Glutamatergic neuron (in vitro differentiated cells): ENCODE measurements at regions not wholly inside any gene's neighbourhood (a gene's known extent, or its start where the extent isn't known, plus 50 kb on each side); places are given as distances from the start of the nearest gene placed in this dataset.
"Not testable (repeated sequence)": the region's sequence is repeated elsewhere in the genome, so short reads cannot be mapped to it uniquely, and the experiment has no call there.

Source experiments
- DNase-seq: peaks from one replicate; pipeline ENCODE4 v3.0.0; 2022
- H3K27ac Mint-ChIP-seq: one replicate; pipeline ENCODE4 v1.8.0; 2020; ENCODE audit warnings: mild to moderate bottlenecking, mixed read lengths, inconsistent platforms; ENCODE audit not compliant: unreplicated experiment
- H3K27me3 Mint-ChIP-seq: one replicate; pipeline ENCODE4 v1.8.0; 2020; ENCODE audit warnings: mild to moderate bottlenecking, moderate library complexity, mixed read lengths, inconsistent platforms; ENCODE audit not compliant: unreplicated experiment
- H3K36me3 Mint-ChIP-seq: one replicate; pipeline ENCODE4 v1.8.0; 2020; ENCODE audit warnings: mild to moderate bottlenecking, mixed read lengths, inconsistent platforms; ENCODE audit not compliant: unreplicated experiment
- H3K4me1 Mint-ChIP-seq: one replicate; pipeline ENCODE4 v1.8.0; 2020; ENCODE audit warnings: mild to moderate bottlenecking, low read depth, mixed read lengths, inconsistent platforms; ENCODE audit not compliant: unreplicated experiment
- H3K4me3 Mint-ChIP-seq: one replicate; pipeline ENCODE4 v1.8.0; 2020; ENCODE audit warnings: mild to moderate bottlenecking, mixed read lengths, inconsistent platforms; ENCODE audit not compliant: unreplicated experiment
- H3K9me3 Mint-ChIP-seq: one replicate; pipeline ENCODE4 v1.8.0; 2020; ENCODE audit warnings: mild to moderate bottlenecking, moderate library complexity, mixed read lengths, inconsistent platforms; ENCODE audit not compliant: unreplicated experiment
- TF ChIP-seq, protein P1 (sequence below): fragments of 200-600 bp; sonication (generic); IDR thresholded peaks from one replicate; pipeline ENCODE4 v1.5.0; 2021; ENCODE audit not compliant: partially characterized antibody, unreplicated experiment

DNA sequence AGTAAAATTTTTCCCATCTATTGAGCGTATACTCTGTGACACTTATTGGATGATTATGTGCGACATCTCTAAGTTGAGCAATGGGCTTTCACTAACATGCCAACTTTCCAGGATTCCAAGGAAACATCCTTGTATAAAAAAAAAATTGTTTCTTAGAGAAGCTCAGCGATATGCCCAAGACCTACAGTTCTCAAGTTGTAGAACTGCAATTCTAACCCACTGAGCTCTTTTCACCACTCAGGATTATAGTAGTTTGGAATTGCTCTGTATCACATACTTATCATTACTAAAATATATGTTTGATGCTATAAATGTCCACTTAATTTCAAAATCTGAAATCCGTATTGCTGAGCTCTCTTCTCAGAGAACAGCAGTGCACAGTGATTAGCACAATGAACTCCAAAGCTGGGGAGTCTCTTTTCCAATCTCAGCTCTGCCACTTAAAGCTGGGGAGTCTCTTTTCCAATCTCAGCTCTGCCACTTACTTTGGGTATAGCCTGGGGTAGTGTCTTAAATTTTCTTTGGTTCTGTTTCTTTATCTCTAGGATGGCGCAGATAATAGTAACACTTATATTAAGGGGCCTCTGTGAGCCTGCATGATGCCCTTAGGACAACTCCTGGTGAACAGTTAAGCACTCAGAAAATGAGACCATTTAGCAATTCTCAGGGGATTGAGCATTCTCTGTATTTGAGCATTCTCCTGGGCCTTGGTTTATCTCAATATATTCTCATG lies 1722.2 kb upstream of the AGA start:
- H3K27ac Mint-ChIP-seq: peak overlapping the region; percentile 39
- H3K4me3 Mint-ChIP-seq: no peak overlapping the region
- peaks cover 18% of the 10 kb centered on the region for H3K4me1 Mint-ChIP-seq

DNA sequence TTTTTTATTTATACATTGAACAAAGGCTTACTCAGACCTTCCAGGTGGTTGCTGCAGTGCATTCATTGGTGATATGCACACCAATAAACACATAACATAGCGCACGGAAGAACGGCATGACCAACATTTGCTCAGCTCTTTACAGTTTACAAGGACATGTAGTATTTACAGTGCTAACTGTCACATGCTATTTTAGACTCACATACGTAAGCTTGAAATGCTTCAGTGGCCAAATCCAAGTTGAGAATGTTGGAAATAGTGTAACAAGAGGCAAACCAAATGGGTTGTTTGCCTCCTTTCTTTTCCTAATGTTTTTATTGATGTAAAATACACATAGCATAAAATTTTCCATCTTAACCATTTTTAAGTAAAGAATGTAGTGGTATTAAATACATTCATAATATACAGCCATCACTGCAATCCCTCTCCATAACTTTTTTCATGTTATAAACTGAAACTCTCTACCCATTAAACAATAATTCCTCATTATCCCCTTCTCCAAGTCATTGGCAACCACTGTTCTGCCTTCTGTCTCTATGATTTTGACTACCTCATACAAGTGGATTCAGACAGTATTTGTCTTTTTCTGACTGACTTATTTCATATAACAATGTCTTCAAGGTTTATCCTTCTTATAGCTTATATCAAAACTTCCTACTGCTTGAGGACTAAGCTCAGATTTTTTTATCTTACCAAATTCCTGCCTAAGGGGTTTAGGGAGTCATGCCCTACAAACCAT lies 1722.9 kb upstream of the AGA start:
- H3K27me3 Mint-ChIP-seq: peaks cover 5% of the 10 kb centered on the region
- peaks cover 21% of the 10 kb centered on the region for H3K4me1 Mint-ChIP-seq
- H3K27ac Mint-ChIP-seq: peak overlapping the region; percentile 39
- H3K9me3 Mint-ChIP-seq: no peaks in the 10 kb centered on the region
- TF ChIP-seq, protein P1, sequence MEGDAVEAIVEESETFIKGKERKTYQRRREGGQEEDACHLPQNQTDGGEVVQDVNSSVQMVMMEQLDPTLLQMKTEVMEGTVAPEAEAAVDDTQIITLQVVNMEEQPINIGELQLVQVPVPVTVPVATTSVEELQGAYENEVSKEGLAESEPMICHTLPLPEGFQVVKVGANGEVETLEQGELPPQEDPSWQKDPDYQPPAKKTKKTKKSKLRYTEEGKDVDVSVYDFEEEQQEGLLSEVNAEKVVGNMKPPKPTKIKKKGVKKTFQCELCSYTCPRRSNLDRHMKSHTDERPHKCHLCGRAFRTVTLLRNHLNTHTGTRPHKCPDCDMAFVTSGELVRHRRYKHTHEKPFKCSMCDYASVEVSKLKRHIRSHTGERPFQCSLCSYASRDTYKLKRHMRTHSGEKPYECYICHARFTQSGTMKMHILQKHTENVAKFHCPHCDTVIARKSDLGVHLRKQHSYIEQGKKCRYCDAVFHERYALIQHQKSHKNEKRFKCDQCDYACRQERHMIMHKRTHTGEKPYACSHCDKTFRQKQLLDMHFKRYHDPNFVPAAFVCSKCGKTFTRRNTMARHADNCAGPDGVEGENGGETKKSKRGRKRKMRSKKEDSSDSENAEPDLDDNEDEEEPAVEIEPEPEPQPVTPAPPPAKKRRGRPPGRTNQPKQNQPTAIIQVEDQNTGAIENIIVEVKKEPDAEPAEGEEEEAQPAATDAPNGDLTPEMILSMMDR: no peak
- DNase-seq: no peak
- no peak overlapping the region for H3K4me3 Mint-ChIP-seq
- no peaks in the 10 kb centered on the region for H3K36me3 Mint-ChIP-seq

More for the DNA sequence above, 1722.2 kb upstream of the AGA start:
- Mint-ChIP-seq H3K36me3 (no peaks in the 10 kb centered on the region), H3K27me3 (peaks cover 5% of the 10 kb centered on the region), H3K9me3 (no peaks in the 10 kb centered on the region)
- TF ChIP-seq, protein P1: no peak
- no peak for DNase-seq

DNA sequence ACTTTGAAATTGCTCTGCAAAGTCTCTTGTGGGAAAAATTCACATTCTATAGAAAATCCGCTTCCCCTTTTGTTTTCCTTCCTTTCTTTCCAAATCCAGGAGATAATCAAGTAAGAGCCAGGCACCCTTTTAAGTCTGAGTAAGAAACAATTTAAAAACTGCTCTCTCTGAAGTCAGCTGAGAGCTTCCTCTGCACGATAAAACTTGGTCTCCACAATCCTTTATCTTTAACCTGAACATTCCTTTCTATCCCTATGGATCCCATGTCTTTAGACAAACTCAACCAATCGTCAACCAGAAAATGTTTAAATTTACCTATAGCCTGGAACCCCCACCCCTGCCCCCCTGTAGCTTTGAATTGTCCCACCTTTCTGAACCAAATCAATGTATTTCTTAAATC lies 1723.6 kb upstream of the AGA start:
- Mint-ChIP-seq H3K4me3 (no peak overlapping the region), H3K27ac (no peak overlapping the region), H3K4me1 (peaks cover 21% of the 10 kb centered on the region), H3K27me3 (peaks cover 5% of the 10 kb centered on the region), H3K36me3 (no peaks in the 10 kb centered on the region), H3K9me3 (no peaks in the 10 kb centered on the region)
- DNase-seq: no peak
- TF ChIP-seq, protein P1: no peak

DNA sequence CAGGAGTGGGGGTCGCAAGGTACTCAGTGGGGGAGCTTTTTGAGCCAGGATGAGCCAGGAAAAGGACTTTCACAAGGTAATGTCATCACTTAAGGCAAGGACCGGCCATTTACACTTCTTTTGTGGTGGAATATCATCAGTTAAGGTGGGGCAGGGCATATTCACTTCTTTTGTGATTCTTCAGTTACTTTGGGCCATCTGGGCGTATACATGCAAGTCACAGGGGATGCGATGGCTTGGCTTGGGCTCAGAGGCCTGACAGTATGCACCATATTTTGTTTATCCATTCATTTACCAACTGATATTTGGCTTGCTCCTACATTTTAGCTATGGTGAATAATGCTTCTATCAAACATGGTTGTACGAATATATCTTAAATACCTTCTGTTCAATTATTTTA lies 1728.1 kb upstream of the AGA start:
- DNase-seq, H3K9me3 Mint-ChIP-seq, H3K27ac Mint-ChIP-seq, H3K27me3 Mint-ChIP-seq, H3K36me3 Mint-ChIP-seq: not testable (repeated sequence)
- H3K4me1 Mint-ChIP-seq: peaks cover 24% of the 10 kb centered on the region
- H3K4me3 Mint-ChIP-seq: peak overlapping the region; percentile 26

DNA sequence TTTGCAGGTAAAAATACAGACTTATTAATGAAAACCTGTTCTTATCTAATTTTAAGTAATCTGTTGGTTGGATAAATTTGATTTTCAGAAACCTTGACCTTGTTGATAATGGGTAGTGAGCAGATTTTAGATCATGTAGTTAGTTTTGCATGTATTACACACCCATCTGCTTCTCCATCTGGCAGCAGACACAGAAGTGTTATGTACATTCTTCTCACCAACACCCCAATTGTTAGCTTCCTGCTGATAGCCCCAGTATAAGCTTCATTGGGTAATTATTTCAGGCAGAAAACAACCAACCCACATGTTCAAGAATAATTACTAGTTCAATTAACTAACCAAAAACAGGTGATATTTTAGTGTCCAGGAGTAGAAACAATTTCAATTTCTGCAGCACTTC lies 1740.5 kb upstream of the AGA start:
- peak; percentile 23 for DNase-seq
- peaks cover 4% of the 10 kb centered on the region for H3K9me3 Mint-ChIP-seq
- H3K27me3 Mint-ChIP-seq: peaks cover 4% of the 10 kb centered on the region
- TF ChIP-seq, protein P1: no peak
- peak overlapping the region; percentile 12 for H3K4me3 Mint-ChIP-seq
- peak overlapping the region; percentile 94 for H3K27ac Mint-ChIP-seq
- H3K4me1 Mint-ChIP-seq: peaks cover 13% of the 10 kb centered on the region
- H3K36me3 Mint-ChIP-seq: no peaks in the 10 kb centered on the region
